HG03432 (cell line): ENCODE measurements at regions not wholly inside any gene's neighbourhood (a gene's known extent, or its start where the extent isn't known, plus 50 kb on each side); places are given as distances from the start of the nearest gene placed in this dataset.
A peak's percentile ranks its signal among the peaks of the same experiment; 100 is the strongest.
"Not testable (repeated sequence)": the region's sequence is repeated elsewhere in the genome, so short reads cannot be mapped to it uniquely, and the experiment has no call there.

Source experiments
- ATAC-seq: cut with Tn5 transposase; IDR thresholded peaks from one replicate; pipeline ENCODE4 v1.9.1; 2021; ENCODE audit warnings: mild to moderate bottlenecking, moderate library complexity; ENCODE audit not compliant: unreplicated experiment

- no peak for ATAC-seq
Measured at GRCh38 chr6:120273411-120273810, 923.9 kb upstream of the MAN1A1 start.

GRCh38 chr6:120272038-120272437, 922.5 kb upstream of the MAN1A1 start:
- no peak for ATAC-seq

GRCh38 chr6:120268256-120268655, 918.7 kb upstream of the MAN1A1 start:
- ATAC-seq = not testable (repeated sequence)

DNA sequence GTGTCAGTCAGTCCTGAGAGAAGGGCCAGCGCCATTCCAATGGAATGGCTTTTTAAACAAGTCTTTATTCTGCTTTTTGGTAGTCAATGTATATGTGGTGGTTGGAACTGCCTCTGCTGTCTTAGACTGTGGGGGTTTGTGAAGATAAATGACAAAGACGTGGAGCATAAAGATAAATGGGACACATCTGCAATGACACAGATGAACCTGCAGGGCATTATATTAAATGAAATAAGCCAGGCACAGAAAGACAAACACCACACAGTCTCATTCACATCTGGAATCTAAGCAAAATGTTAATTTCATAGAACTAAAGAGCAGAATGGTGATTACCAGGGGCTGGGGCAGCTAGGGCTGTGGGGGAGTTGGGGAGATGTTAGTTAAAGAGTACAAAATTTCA, 912.8 kb upstream of the MAN1A1 start:
- no peak for ATAC-seq

GRCh38 chr6:120260636-120261035, 911.1 kb upstream of the MAN1A1 start:
- ATAC-seq = no peak

GRCh38 chr6:120254651-120255050, 905.1 kb upstream of the MAN1A1 start:
- no peak for ATAC-seq

DNA sequence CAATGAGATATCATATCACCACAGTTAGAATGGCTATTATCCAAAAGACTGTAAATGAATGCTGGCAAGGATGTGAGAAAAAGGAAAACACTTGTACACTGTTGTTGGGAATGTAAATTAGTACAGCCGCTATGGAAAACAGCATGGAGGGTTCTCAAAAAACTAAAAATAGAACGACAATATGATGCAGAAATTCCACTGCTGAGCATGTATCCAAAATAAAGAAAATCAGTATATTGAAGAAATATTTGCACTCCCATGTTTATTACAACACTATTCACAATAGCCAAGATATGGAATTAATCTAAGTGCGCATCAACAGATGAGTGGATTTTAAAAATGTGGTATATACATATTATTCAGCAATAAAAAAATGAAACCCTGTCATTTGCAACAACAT, 898.9 kb upstream of the MAN1A1 start:
- no peak for ATAC-seq

- no peak for ATAC-seq
Measured at GRCh38 chr6:120237221-120237620, 887.7 kb upstream of the MAN1A1 start.

DNA sequence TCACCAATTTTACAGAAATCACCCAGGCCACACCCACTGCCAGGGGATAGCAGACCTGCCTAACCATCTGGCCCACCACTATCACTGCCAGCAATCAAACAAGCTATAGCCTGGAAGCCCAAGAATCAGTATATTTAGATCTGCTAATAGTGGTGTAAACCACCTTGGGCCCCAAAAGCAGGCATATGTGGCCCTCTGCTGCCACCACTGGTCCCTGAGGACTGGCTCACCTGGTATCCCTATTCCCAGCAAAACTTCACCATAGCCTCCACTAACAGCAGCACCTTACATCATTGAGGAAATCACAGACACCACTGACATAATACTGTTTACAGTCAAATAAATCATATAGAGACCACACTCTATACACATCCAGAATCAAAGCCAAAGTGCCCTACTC, 880.4 kb upstream of the MAN1A1 start:
- ATAC-seq = no peak

GRCh38 chr6:120228297-120228696, 878.7 kb upstream of the MAN1A1 start:
- no peak for ATAC-seq

DNA sequence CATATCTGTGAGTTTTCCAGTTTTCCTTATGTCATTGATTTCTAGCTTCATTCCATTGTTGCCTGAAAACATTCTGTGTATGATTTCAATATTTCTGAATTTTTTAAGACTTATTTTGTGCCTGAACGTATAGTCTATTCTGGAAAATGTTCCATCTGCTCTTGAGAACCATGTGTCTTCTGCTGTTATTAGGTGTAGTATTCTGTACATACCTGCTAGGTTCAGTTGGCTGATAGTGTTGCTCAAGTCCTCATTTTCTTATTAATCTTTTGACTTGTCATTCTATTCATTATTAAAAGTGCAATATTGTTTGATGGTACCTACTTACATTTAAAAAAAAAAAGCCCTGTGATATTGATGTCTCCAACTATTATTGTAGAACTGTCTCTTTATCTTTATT, 869.8 kb upstream of the MAN1A1 start:
- ATAC-seq = no peak

DNA sequence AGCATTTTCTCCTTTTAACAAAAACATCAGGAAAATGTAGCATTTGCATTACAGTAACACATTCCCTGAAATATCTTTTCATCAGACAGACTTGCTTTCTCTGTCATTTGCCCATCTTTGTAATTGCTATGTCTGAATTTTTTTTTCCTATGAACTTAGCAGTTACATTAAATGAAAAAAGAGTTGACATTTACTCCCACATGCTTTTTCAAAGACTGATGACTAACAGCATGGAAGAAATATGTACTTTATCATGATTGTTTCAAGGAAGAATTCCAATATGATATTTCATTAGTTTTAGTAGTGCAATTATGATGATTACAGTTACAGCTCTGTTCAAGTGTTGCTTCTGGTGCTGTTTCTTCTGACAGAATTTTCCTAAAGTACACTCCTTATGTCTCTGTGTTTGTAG, 864.5 kb upstream of the MAN1A1 start:
- no peak for ATAC-seq

GRCh38 chr6:120211955-120212792, 862.6 kb upstream of the MAN1A1 start:
- ATAC-seq = no peak

DNA sequence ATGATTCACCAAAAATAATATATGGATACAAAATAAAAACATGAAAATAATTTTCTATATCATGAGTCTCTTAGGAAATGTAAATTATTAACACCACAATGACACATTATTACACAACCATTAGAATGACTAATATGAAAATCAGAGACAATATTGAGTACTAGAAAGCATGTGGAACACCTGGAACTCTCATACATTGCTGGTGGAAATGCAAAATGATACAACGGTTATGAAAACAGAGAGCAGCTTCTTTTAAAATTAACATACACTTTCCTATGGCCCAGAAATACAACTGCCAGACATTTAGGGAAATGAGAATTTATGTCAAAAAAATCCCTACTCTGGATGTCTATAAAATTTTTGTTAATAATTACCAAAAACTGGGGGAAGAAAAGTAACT, 853.3 kb upstream of the MAN1A1 start:
- ATAC-seq = no peak

- no peak for ATAC-seq
Measured at GRCh38 chr6:120200853-120201252, 851.3 kb upstream of the MAN1A1 start.

GRCh38 chr6:120198033-120198432, 848.5 kb upstream of the MAN1A1 start:
- ATAC-seq = no peak

DNA sequence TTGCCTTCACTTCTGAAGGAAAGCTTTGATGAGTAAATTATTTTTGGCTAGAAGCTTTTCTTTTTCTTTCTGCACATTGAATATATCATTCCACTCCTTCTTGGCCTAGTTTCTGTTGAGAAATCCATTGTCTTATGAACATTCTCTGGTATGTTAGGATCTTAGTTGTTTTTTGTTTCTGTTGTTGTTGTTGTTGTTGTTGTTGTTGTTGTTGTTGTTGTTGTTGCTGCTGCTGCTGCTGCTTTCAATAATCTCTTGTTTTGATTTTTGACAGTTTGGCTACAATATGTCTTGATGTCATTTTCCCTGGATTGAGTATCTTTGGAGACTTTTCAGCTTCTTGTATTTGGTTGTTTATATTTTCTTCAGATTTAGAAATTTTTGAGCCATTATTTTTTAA, 836.5 kb upstream of the MAN1A1 start:
- ATAC-seq = no peak

GRCh38 chr6:120173250-120173649, 823.7 kb upstream of the MAN1A1 start:
- no peak for ATAC-seq

DNA sequence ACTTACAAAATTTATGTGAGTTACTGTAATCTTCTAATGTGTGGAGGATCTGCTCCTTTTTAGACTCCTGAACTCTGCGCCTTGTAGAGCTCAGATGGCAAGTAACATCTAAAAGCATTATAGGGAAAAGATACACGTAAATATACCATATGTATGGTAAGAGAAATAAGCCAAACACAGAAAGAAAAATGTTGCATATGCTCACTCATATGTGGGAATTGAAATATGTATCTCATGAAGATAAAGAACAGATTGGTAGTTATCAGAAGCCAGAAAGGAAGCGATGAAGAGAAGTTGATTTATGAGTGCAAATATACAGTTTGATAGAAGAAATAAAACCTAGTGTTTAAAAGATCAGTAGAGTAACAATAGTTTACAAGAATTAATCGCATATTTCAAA, 815.0 kb upstream of the MAN1A1 start:
- no peak for ATAC-seq

GRCh38 chr6:120157873-120158272, 808.3 kb upstream of the MAN1A1 start:
- no peak for ATAC-seq

- peak; percentile 45 for ATAC-seq
Measured at GRCh38 chr6:120147071-120147871, 797.7 kb upstream of the MAN1A1 start.

- ATAC-seq = no peak
Measured at GRCh38 chr6:120141601-120142000, 792.0 kb upstream of the MAN1A1 start.
